IPS-NIHi7 (cell line): ENCODE measurements at regions not wholly inside any gene's neighbourhood (a gene's known extent, or its start where the extent isn't known, plus 50 kb on each side); places are given as distances from the start of the nearest gene placed in this dataset.
"Not testable (repeated sequence)": the region's sequence is repeated elsewhere in the genome, so short reads cannot be mapped to it uniquely, and the experiment has no call there.

Experiments
- DNase-seq: peaks from one replicate; pipeline ENCODE4 v3.0.0; 2012; ENCODE audit warnings: mixed read lengths; ENCODE audit errors: extremely low spot score

- DNase-seq, result no peak
These were observed 50.1 kb upstream of the LTA4H start for GRCh38 chr12:96085475-96085874.

GRCh38 chr12:96086190-96086589, 50.8 kb upstream of the LTA4H start:
- DNase-seq, result not testable (repeated sequence)

GRCh38 chr12:96091833-96092232, 56.4 kb upstream of the LTA4H start:
- peak; percentile 41 for DNase-seq

- no peak for DNase-seq
These were observed 58.3 kb upstream of the LTA4H start for GRCh38 chr12:96093543-96094196.

- peak; percentile 80 for DNase-seq
These were observed 58.8 kb upstream of the LTA4H start for GRCh38 chr12:96094201-96094600.

GRCh38 chr12:96098631-96099030, 63.2 kb upstream of the LTA4H start:
- DNase-seq, result no peak

- DNase-seq, result no peak
These were observed 64.0 kb upstream of the LTA4H start for GRCh38 chr12:96099421-96099820.

- DNase-seq, result no peak
These were observed 64.6 kb upstream of the LTA4H start for GRCh38 chr12:96099986-96100385.

GRCh38 chr12:96101806-96102205, 66.4 kb upstream of the LTA4H start:
- DNase-seq, result no peak

- DNase-seq, result no peak
These were observed 67.8 kb upstream of the LTA4H start for GRCh38 chr12:96103067-96103644.

GRCh38 chr12:96104566-96104965, 69.2 kb upstream of the LTA4H start:
- no peak for DNase-seq

GRCh38 chr12:96106137-96106536, 70.8 kb upstream of the LTA4H start:
- no peak for DNase-seq

- no peak for DNase-seq
These were observed 71.8 kb upstream of the LTA4H start for GRCh38 chr12:96107236-96107635.

- DNase-seq, result peak; percentile 26
These were observed 72.9 kb upstream of the LTA4H start for GRCh38 chr12:96108321-96108720.

- not testable (repeated sequence) for DNase-seq
These were observed 73.6 kb upstream of the LTA4H start for GRCh38 chr12:96108941-96109340.

GRCh38 chr12:96112733-96113132, 77.3 kb upstream of the LTA4H start:
- no peak for DNase-seq

- DNase-seq, result no peak
These were observed 76.7 kb upstream of the ELK3 start for GRCh38 chr12:96117460-96117859.

GRCh38 chr12:96120359-96121100, 73.6 kb upstream of the ELK3 start:
- DNase-seq, result peak; percentile 59

GRCh38 chr12:96121271-96121711, 72.9 kb upstream of the ELK3 start:
- no peak for DNase-seq

- DNase-seq, result not testable (repeated sequence)
These were observed 65.9 kb upstream of the ELK3 start for GRCh38 chr12:96128292-96128691.

- DNase-seq, result no peak
These were observed 63.6 kb upstream of the ELK3 start for GRCh38 chr12:96130396-96131059.

GRCh38 chr12:96131230-96131788, 62.9 kb upstream of the ELK3 start:
- DNase-seq, result no peak
